MCF 10A (cell line): ENCODE measurements at regions not wholly inside any gene's neighbourhood (a gene's known extent, or its start where the extent isn't known, plus 50 kb on each side); places are given as distances from the start of the nearest gene placed in this dataset.

Experiments
- BruUV-seq: library from RNA; stranded (reverse); fragments of 400-500 nt; replicated peaks from 2 replicates; lab custom pipeline; 2021; lab: Mats Ljungman, UMichigan
- CTCF ChIA-PET: fragments of 300-600 bp; sonication (Branson Sonifier 250); formaldehyde crosslinking; extraction: SDS; loops from one replicate; lab custom pipeline; 2021; ENCODE audit warnings: antibody characterized with exemption, inconsistent platforms; lab: Yijun Ruan, JAX
- POLR2A ChIA-PET: fragments of 300-600, 350-650 bp; sonication (Branson Sonifier 250); formaldehyde crosslinking; extraction: SDS; loops from one replicate; lab custom pipeline; 2020; ENCODE audit warnings: antibody characterized with exemption, inconsistent platforms; lab: Yijun Ruan, JAX
- DNase-seq: peaks from one replicate; pipeline ENCODE4 v3.0.0-alpha.2; 2018; ENCODE audit not compliant: unreplicated experiment
- H3K27ac Mint-ChIP-seq: one replicate; pipeline ENCODE4 v1.8.0; 2022; ENCODE audit warnings: mild to moderate bottlenecking, low read depth, mixed read lengths; ENCODE audit not compliant: unreplicated experiment
- H3K27me3 Mint-ChIP-seq: one replicate; pipeline ENCODE4 v1.8.0; 2022; ENCODE audit warnings: mixed read lengths; ENCODE audit not compliant: insufficient read depth, unreplicated experiment
- H3K36me3 Mint-ChIP-seq: one replicate; pipeline ENCODE4 v1.8.0; 2022; ENCODE audit warnings: mild to moderate bottlenecking, moderate library complexity, mixed read lengths; ENCODE audit not compliant: insufficient read depth, unreplicated experiment
- H3K4me1 Mint-ChIP-seq: one replicate; pipeline ENCODE4 v1.8.0; 2022; ENCODE audit warnings: mixed read lengths; ENCODE audit not compliant: insufficient read depth, unreplicated experiment
- H3K4me3 Mint-ChIP-seq: one replicate; pipeline ENCODE4 v1.8.0; 2022; ENCODE audit warnings: mild to moderate bottlenecking, moderate library complexity, mixed read lengths; ENCODE audit not compliant: unreplicated experiment
- H3K9me3 Mint-ChIP-seq: one replicate; pipeline ENCODE4 v1.8.0; 2022; ENCODE audit warnings: mixed read lengths; ENCODE audit not compliant: unreplicated experiment
- CTCF ChIP-seq: fragments of 200-600 bp; IDR thresholded peaks from one replicate; pipeline ENCODE4 v1.8.0; 2022; ENCODE audit warnings: antibody characterized with exemption, mild to moderate bottlenecking; ENCODE audit not compliant: unreplicated experiment
- intact Hi-C: fragments of 100-400 bp; cut with micrococcal nuclease; formaldehyde crosslinking; loops from 2 replicates; pipeline ENCODE4 v1.14.1; 2022

GRCh38 chr13:104532132-104532531 is 1465.9 kb upstream of the SLC10A2 start:
- Mint-ChIP-seq H3K36me3 (no peaks in the 10 kb centered on the region), H3K4me1 (no peaks in the 10 kb centered on the region), H3K27me3 (no peaks in the 10 kb centered on the region), H3K4me3 (no peak overlapping the region), H3K27ac (no peak overlapping the region), H3K9me3 (no peaks in the 10 kb centered on the region)
- CTCF ChIA-PET: no interaction called here
- POLR2A ChIA-PET: no interaction called here
- intact Hi-C loops: no loop called here
- no peak for TF ChIP-seq CTCF
- BruUV-seq: no TSS peak
- DNase-seq: no peak

GRCh38 chr13:104530741-104531140 is 1464.5 kb upstream of the SLC10A2 start:
- ChIA-PET CTCF (no interaction called here), POLR2A (no interaction called here)
- H3K36me3 Mint-ChIP-seq: no peaks in the 10 kb centered on the region
- H3K4me1 Mint-ChIP-seq: no peaks in the 10 kb centered on the region
- H3K27ac Mint-ChIP-seq: no peak overlapping the region
- intact Hi-C loops: no loop called here
- TF ChIP-seq CTCF: no peak
- H3K9me3 Mint-ChIP-seq: no peaks in the 10 kb centered on the region
- H3K27me3 Mint-ChIP-seq: no peaks in the 10 kb centered on the region
- BruUV-seq: no TSS peak
- no peak for DNase-seq
- H3K4me3 Mint-ChIP-seq: no peak overlapping the region

GRCh38 chr13:104526561-104526960 is 1460.3 kb upstream of the SLC10A2 start:
- H3K9me3 Mint-ChIP-seq: peaks cover 7% of the 10 kb centered on the region
- no peak for TF ChIP-seq CTCF
- BruUV-seq: no TSS peak
- no peaks in the 10 kb centered on the region for H3K36me3 Mint-ChIP-seq
- CTCF ChIA-PET: no interaction called here
- no peak overlapping the region for H3K27ac Mint-ChIP-seq
- POLR2A ChIA-PET: no interaction called here
- no peaks in the 10 kb centered on the region for H3K27me3 Mint-ChIP-seq
- intact Hi-C loops: loop anchor here (10.0 kb wide), 1 partner anchor 662 kb away; no protein-coding TSS in a partner anchor
- H3K4me3 Mint-ChIP-seq: no peak overlapping the region
- DNase-seq: no peak
- no peaks in the 10 kb centered on the region for H3K4me1 Mint-ChIP-seq

- no peak for TF ChIP-seq CTCF
- H3K36me3 Mint-ChIP-seq: no peaks in the 10 kb centered on the region
- H3K27ac Mint-ChIP-seq: no peak overlapping the region
- no peak for DNase-seq
- intact Hi-C loops: loop anchor here (10.0 kb wide), 1 partner anchor 661 kb away; no protein-coding TSS in a partner anchor
- H3K4me1 Mint-ChIP-seq: no peaks in the 10 kb centered on the region
- H3K9me3 Mint-ChIP-seq: peaks cover 7% of the 10 kb centered on the region
- no TSS peak for BruUV-seq
- no peaks in the 10 kb centered on the region for H3K27me3 Mint-ChIP-seq
- CTCF ChIA-PET: no interaction called here
- no peak overlapping the region for H3K4me3 Mint-ChIP-seq
- POLR2A ChIA-PET: no interaction called here
Observed at GRCh38 chr13:104525467-104525866, 1459.2 kb upstream of the SLC10A2 start.
